ENCODE measurements at regions not wholly inside any gene's neighbourhood (a gene's known extent, or its start where the extent isn't known, plus 50 kb on each side); places are given as distances from the start of the nearest gene placed in this dataset.

DNA sequence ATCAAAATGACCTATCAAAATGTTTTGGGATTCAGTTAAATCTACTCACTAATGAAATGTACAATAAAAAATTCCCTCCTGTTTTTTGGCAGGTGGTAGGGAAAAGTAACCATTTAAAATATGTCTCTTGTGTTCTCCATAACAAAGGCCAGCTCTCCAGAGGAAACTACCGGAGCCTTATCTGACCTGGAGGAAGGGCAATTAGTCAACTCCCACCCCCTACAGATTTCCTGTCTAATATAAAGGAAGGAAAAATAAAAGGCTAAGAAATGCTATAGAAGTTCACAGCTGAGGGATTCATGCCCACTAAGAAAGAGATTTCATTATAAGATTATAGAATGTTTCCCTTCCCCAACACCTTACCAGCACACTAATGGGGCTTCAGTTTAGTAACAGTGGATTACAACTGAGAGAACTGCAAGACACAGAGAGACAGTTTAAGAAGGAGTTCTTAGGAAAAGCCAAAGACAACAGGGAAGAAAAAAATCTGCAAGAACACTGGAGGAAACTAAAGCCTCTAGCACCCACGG, 376.5 kb upstream of the KCNMB2 start:
- Histone ChIP-seq H3K4me1 (ENCODE audit: control insufficient read depth, insufficient read depth, low read length) (no peaks in the 10 kb centered on the region), H3K9me3 (replicated peaks; ENCODE audit: low read length) (no peaks in the 10 kb centered on the region), H3K4me3 (ENCODE audit: low read length) (no peak overlapping the region), H3K9ac (ENCODE audit: low read depth, low read length) (no peak overlapping the region), H3K36me3 (ENCODE audit: insufficient read depth, low read length) (no peaks in the 10 kb centered on the region), H3K4me2 (ENCODE audit: low read length) (no peak overlapping the region), H3K27me3 (ENCODE audit: control insufficient read depth, insufficient read depth, low read length) (no peaks in the 10 kb centered on the region)

- Histone ChIP-seq H3K9ac (ENCODE audit: low read depth, low read length) (no peak overlapping the region), H3K27me3 (ENCODE audit: control insufficient read depth, insufficient read depth, low read length) (no peaks in the 10 kb centered on the region), H3K36me3 (ENCODE audit: insufficient read depth, low read length) (no peaks in the 10 kb centered on the region), H3K4me1 (ENCODE audit: control insufficient read depth, insufficient read depth, low read length) (peaks cover 31% of the 10 kb centered on the region), H3K4me2 (ENCODE audit: low read length) (no peak overlapping the region), H3K4me3 (ENCODE audit: low read length) (no peak overlapping the region), H3K9me3 (replicated peaks; ENCODE audit: low read length) (no peaks in the 10 kb centered on the region)
Measured at GRCh38 chr3:178169421-178169820, 366.8 kb upstream of the KCNMB2 start.

- H3K9ac ChIP-seq (ENCODE audit: low read depth, low read length) = peak overlapping the region; percentile 51
- H3K4me3 ChIP-seq (ENCODE audit: low read length) = no peak overlapping the region
- no peaks in the 10 kb centered on the region for H3K36me3 ChIP-seq (ENCODE audit: insufficient read depth, low read length)
- peaks cover 38% of the 10 kb centered on the region for H3K4me1 ChIP-seq (ENCODE audit: control insufficient read depth, insufficient read depth, low read length)
- peak overlapping the region; percentile 49 for H3K4me2 ChIP-seq (ENCODE audit: low read length)
- no peaks in the 10 kb centered on the region for H3K9me3 ChIP-seq (replicated peaks; ENCODE audit: low read length)
- H3K27me3 ChIP-seq (ENCODE audit: control insufficient read depth, insufficient read depth, low read length) = no peaks in the 10 kb centered on the region
Measured at GRCh38 chr3:178170698-178171535, 365.3 kb upstream of the KCNMB2 start.

DNA sequence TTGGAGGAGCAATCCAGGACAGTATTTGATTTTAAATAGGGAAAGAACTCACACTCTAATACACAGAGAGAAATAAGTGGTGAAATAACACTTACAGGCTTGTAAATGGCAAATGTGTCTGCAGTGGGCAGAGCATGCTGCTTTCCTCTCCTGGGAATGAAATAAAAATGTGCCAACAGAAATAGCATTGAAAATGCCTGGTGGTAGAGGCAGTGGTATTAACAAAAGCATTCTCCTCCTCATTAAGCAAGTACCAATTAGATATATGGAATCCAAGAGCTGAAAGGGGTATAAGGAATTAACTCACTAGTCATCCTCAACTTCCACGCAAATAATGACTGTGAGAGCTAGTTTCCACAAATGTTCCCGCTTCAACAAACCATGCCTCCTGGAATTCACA, 364.1 kb upstream of the KCNMB2 start:
- Histone ChIP-seq H3K27me3 (ENCODE audit: control insufficient read depth, insufficient read depth, low read length) (no peaks in the 10 kb centered on the region), H3K4me1 (ENCODE audit: control insufficient read depth, insufficient read depth, low read length) (peaks cover 38% of the 10 kb centered on the region), H3K4me3 (ENCODE audit: low read length) (no peak overlapping the region), H3K9ac (ENCODE audit: low read depth, low read length) (no peak overlapping the region), H3K36me3 (ENCODE audit: insufficient read depth, low read length) (no peaks in the 10 kb centered on the region), H3K9me3 (replicated peaks; ENCODE audit: low read length) (no peaks in the 10 kb centered on the region), H3K4me2 (ENCODE audit: low read length) (no peak overlapping the region)

DNA sequence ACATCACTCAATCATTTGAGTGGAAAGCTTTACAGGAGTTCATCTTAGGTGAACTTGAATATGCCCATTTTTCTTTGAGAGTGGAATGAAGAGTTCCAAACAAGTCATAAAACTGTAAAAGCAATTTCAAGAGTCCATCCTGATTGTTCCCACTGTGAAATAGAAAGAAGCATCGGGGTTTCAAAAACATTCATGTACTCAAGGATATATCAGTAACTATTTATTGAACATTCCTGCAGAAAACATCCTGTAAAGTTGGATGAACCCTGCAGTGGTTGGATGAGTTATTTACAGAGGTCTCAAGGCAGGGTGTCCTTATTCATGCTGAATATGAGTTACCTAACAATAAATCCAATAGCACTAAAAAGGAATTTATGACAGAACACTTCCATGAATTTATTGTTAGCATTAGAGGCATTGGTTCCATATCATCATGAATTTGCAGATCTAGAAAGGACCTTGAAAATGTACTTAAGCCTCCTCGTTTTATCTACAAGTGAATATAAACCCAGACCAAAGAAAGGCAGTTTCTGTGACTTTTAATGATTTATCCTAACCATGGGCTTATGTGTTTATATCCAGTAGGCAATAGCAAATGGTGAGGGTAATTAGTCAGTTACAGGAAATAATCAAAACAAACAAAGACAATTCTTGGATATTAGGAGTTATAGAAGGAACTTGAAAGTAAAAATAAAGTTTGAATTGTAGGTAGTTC, 361.9 kb upstream of the KCNMB2 start:
- Histone ChIP-seq H3K4me3 (ENCODE audit: low read length) (no peak overlapping the region), H3K9ac (ENCODE audit: low read depth, low read length) (no peak overlapping the region), H3K9me3 (replicated peaks; ENCODE audit: low read length) (no peaks in the 10 kb centered on the region), H3K4me2 (ENCODE audit: low read length) (no peak overlapping the region), H3K27me3 (ENCODE audit: control insufficient read depth, insufficient read depth, low read length) (no peaks in the 10 kb centered on the region), H3K4me1 (ENCODE audit: control insufficient read depth, insufficient read depth, low read length) (peaks cover 36% of the 10 kb centered on the region), H3K36me3 (ENCODE audit: insufficient read depth, low read length) (no peaks in the 10 kb centered on the region)

DNA sequence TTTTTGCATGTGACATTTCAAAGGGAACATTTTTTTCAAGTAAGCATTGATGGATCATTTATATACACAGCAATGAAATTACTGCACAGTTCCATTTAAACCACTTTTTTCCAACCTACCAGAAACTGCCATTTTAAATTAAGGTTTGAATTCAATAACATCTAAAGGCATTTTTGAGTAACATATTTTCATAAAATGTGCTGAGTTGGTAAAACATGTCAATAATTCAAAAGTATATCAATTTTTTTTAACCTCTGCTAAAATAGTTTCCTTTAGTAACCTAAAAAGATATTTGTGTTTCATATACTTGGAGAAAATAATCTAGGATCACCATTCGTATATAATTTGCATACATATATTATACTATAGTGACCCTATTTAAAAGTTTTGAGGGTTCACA, 355.1 kb upstream of the KCNMB2 start:
- Histone ChIP-seq H3K4me1 (ENCODE audit: control insufficient read depth, insufficient read depth, low read length) (no peaks in the 10 kb centered on the region), H3K27me3 (ENCODE audit: control insufficient read depth, insufficient read depth, low read length) (no peaks in the 10 kb centered on the region), H3K9ac (ENCODE audit: low read depth, low read length) (no peak overlapping the region), H3K9me3 (replicated peaks; ENCODE audit: low read length) (no peaks in the 10 kb centered on the region), H3K4me3 (ENCODE audit: low read length) (no peak overlapping the region), H3K36me3 (ENCODE audit: insufficient read depth, low read length) (no peaks in the 10 kb centered on the region), H3K4me2 (ENCODE audit: low read length) (no peak overlapping the region)

- Histone ChIP-seq H3K9me3 (replicated peaks; ENCODE audit: low read length) (no peaks in the 10 kb centered on the region), H3K4me2 (ENCODE audit: low read length) (no peak overlapping the region), H3K9ac (ENCODE audit: low read depth, low read length) (no peak overlapping the region), H3K36me3 (ENCODE audit: insufficient read depth, low read length) (no peaks in the 10 kb centered on the region), H3K27me3 (ENCODE audit: control insufficient read depth, insufficient read depth, low read length) (no peaks in the 10 kb centered on the region), H3K4me3 (ENCODE audit: low read length) (no peak overlapping the region), H3K4me1 (ENCODE audit: control insufficient read depth, insufficient read depth, low read length) (no peaks in the 10 kb centered on the region)
Measured at GRCh38 chr3:178181784-178182183, 354.5 kb upstream of the KCNMB2 start.

DNA sequence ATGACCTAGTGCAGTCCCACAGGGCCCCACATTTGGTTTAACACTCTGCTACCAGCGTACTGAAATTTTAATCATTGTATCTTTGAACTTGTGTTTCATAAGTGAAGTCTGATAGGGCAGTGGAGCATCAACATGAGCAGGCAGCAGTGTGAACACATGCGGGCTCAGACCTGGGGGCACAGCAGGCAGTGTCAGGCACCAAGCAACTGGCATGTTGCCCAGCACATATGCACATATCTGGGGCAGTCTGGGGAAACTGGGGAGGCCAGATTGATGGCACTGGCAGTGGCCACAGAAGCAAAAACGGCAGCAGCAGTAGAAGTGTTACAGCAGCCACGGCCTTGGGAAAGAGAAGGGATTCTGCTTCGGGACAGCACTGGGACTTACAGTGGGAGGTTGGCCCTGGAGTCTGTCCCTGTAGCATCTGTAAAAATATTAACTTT, 353.9 kb upstream of the KCNMB2 start:
- H3K9me3 ChIP-seq (replicated peaks; ENCODE audit: low read length) = no peaks in the 10 kb centered on the region
- no peak overlapping the region for H3K9ac ChIP-seq (ENCODE audit: low read depth, low read length)
- H3K4me2 ChIP-seq (ENCODE audit: low read length) = peak overlapping the region; percentile 45

DNA sequence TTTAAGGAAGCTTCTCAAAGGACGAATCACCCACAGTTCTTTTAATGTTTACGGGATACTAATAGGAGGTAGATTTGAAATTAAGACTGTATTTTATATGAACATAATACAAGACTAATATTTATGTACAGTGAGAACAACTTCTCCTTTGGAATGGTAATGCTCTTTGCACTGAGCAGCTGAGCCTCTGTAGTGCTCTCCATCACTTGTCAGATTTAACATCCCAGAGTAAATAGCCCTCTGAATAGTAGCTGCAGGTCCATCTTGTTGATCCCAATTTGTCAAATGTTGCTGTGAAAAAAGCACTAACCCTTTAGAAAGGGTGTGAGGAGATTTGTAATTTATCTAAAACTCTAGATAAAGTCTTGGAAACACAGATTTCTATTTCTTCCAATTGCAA, 351.4 kb upstream of the KCNMB2 start:
- H3K36me3 ChIP-seq (ENCODE audit: insufficient read depth, low read length) = no peaks in the 10 kb centered on the region
- H3K4me2 ChIP-seq (ENCODE audit: low read length) = no peak overlapping the region
- H3K4me3 ChIP-seq (ENCODE audit: low read length) = no peak overlapping the region
- no peaks in the 10 kb centered on the region for H3K9me3 ChIP-seq (replicated peaks; ENCODE audit: low read length)
- no peaks in the 10 kb centered on the region for H3K27me3 ChIP-seq (ENCODE audit: control insufficient read depth, insufficient read depth, low read length)
- H3K4me1 ChIP-seq (ENCODE audit: control insufficient read depth, insufficient read depth, low read length) = no peaks in the 10 kb centered on the region
- H3K9ac ChIP-seq (ENCODE audit: low read depth, low read length) = no peak overlapping the region

More for the DNA sequence above, 353.9 kb upstream of the KCNMB2 start:
- Histone ChIP-seq H3K36me3 (ENCODE audit: insufficient read depth, low read length) (no peaks in the 10 kb centered on the region), H3K4me1 (ENCODE audit: control insufficient read depth, insufficient read depth, low read length) (no peaks in the 10 kb centered on the region), H3K27me3 (ENCODE audit: control insufficient read depth, insufficient read depth, low read length) (no peaks in the 10 kb centered on the region), H3K4me3 (ENCODE audit: low read length) (no peak overlapping the region)

- Histone ChIP-seq H3K9ac (ENCODE audit: low read depth, low read length) (no peak overlapping the region), H3K4me1 (ENCODE audit: control insufficient read depth, insufficient read depth, low read length) (no peaks in the 10 kb centered on the region), H3K36me3 (ENCODE audit: insufficient read depth, low read length) (no peaks in the 10 kb centered on the region), H3K4me2 (ENCODE audit: low read length) (no peak overlapping the region), H3K9me3 (replicated peaks; ENCODE audit: low read length) (no peaks in the 10 kb centered on the region), H3K4me3 (ENCODE audit: low read length) (no peak overlapping the region), H3K27me3 (ENCODE audit: control insufficient read depth, insufficient read depth, low read length) (no peaks in the 10 kb centered on the region)
Measured at GRCh38 chr3:178186666-178187065, 349.6 kb upstream of the KCNMB2 start.

DNA sequence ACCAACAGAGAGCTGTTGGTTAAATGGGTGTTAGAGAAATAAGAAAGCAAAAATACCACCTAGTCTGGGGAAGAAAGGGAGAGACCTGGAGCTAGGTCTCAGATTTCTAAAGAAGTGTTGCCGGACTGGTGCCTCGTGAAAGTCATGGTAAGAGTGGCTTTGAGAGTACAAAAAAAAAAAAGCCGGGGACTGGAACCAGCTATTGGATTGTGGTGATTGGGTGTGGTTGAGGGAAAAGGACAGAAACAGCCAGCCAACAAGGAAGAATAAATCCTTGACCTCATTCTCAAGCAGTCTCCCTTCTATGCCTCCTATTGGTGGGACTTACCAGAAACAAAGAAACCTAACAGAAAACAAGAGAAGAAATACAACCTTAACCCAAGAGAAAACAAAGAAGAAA, 346.4 kb upstream of the KCNMB2 start:
- no peaks in the 10 kb centered on the region for H3K27me3 ChIP-seq (ENCODE audit: control insufficient read depth, insufficient read depth, low read length)
- H3K36me3 ChIP-seq (ENCODE audit: insufficient read depth, low read length) = no peaks in the 10 kb centered on the region
- no peak overlapping the region for H3K9ac ChIP-seq (ENCODE audit: low read depth, low read length)
- no peaks in the 10 kb centered on the region for H3K9me3 ChIP-seq (replicated peaks; ENCODE audit: low read length)
- H3K4me3 ChIP-seq (ENCODE audit: low read length) = no peak overlapping the region
- H3K4me2 ChIP-seq (ENCODE audit: low read length) = no peak overlapping the region
- H3K4me1 ChIP-seq (ENCODE audit: control insufficient read depth, insufficient read depth, low read length) = peaks cover under 1% of the 10 kb centered on the region
